B cell (primary cell): ENCODE measurements at regions not wholly inside any gene's neighbourhood (a gene's known extent, or its start where the extent isn't known, plus 50 kb on each side); places are given as distances from the start of the nearest gene placed in this dataset.

ENCODE experiments used
- ATAC-seq: fragments of 200-7000 bp; cut with Tn5 transposase; one replicate; pipeline ENCODE4 v1.10.0; 2021; ENCODE audit warnings: low read depth, mild to moderate bottlenecking, moderate number of reproducible peaks, moderate library complexity
- CTCF ChIA-PET: fragments of 350-600 bp; sonication (Branson Sonifier 250); formaldehyde crosslinking; loops from one replicate; lab custom pipeline; 2021; ENCODE audit warnings: antibody characterized with exemption, inconsistent platforms; lab: Charles Lee
- POLR2A ChIA-PET: fragments of 350-600 bp; sonication (Branson Sonifier 250); formaldehyde crosslinking; loops from one replicate; lab custom pipeline; 2021; ENCODE audit warnings: antibody characterized with exemption; lab: Charles Lee
- DNase-seq: peaks from one replicate; pipeline ENCODE4 v3.0.0; 2013
- H2AFZ ChIP-seq: 2 replicates; pipeline ENCODE4 v1.6.1; 2012; ENCODE audit warnings: mild to moderate bottlenecking, low read depth, low read length; ENCODE audit not compliant: insufficient read depth, poor library complexity, severe bottlenecking
- H3K27ac ChIP-seq, 2 donors: 1 replicate in 1 of 2; 2 replicates in 1 of 2; pipeline ENCODE4 v1.5.1; 2012 to 2013; ENCODE audit warnings: low read length in 2 of 2, mild to moderate bottlenecking in 2 of 2, moderate library complexity in 1 of 2
- H3K27me3 ChIP-seq, 4 experiments: fragments of 200-600 bp in 1 of 4; sonication (generic) in 1 of 4; replicated peaks in 1 of 4; 1 replicate in 2 of 4; 2 replicates in 2 of 4; pipeline versions ENCODE4 v1.6.1 to v1.7.0; 2013 to 2016; ENCODE audit warnings: low read length in 3 of 4, mild to moderate bottlenecking in 2 of 4, mixed read lengths in 1 of 4, moderate library complexity in 1 of 4; ENCODE audit not compliant: insufficient read depth in 4 of 4, control insufficient read depth in 3 of 4; ENCODE audit errors: control extremely low read depth in 1 of 4
- H3K36me3 ChIP-seq, 2 experiments: replicated peaks in 1 of 2; 1 replicate in 1 of 2; 2 replicates in 1 of 2; pipeline versions ENCODE4 v1.6.1 to v1.7.1; 2013; ENCODE audit warnings: low read length in 1 of 2; ENCODE audit not compliant: insufficient read depth in 2 of 2, control insufficient read depth in 1 of 2; ENCODE audit errors: control extremely low read depth in 1 of 2, extremely low read depth in 1 of 2
- H3K4me1 ChIP-seq, 2 donors: fragments of 200-600 bp in 1 of 2; sonication (generic) in 1 of 2; 1 replicate in 1 of 2; 2 replicates in 1 of 2; pipeline versions ENCODE4 v1.5.1 to v1.6.1; 2013 to 2017; ENCODE audit warnings: low read length in 2 of 2; ENCODE audit not compliant: control insufficient read depth in 2 of 2, insufficient read depth in 2 of 2
- H3K4me2 ChIP-seq: replicated peaks from 2 replicates; pipeline ENCODE3; 2012; ENCODE audit warnings: mild to moderate bottlenecking, low read depth, low read length; ENCODE audit not compliant: poor library complexity, severe bottlenecking
- H3K4me3 ChIP-seq, 5 experiments: fragments of 200-600 bp in 1 of 5; sonication (generic) in 1 of 5; 1 replicate in 3 of 5; 2 replicates in 2 of 5; pipeline versions ENCODE4 v1.5.1 to v1.7.0; 2011 to 2016; ENCODE audit warnings: low read length in 4 of 5, mild to moderate bottlenecking in 4 of 5, low read depth in 2 of 5, control low read depth in 1 of 5, moderate library complexity in 1 of 5; ENCODE audit not compliant: insufficient read depth in 1 of 5; ENCODE audit errors: control extremely low read depth in 1 of 5, extremely low read depth in 1 of 5
- H3K79me2 ChIP-seq: fragments of 200-600 bp; sonication (generic); one replicate; pipeline ENCODE4 v1.6.0; 2016; ENCODE audit warnings: low read length; ENCODE audit not compliant: control insufficient read depth, insufficient read depth
- H3K9ac ChIP-seq: fragments of 200-600 bp; sonication (generic); 2 replicates; pipeline ENCODE4 v1.6.1; 2017; ENCODE audit warnings: mild to moderate bottlenecking, low read length, moderate library complexity
- H3K9me3 ChIP-seq, 3 donors: one replicate each; pipeline versions ENCODE4 v1.6.1 to v1.7.1; 2013; ENCODE audit warnings: low read length in 2 of 3; ENCODE audit not compliant: control insufficient read depth in 2 of 3, insufficient read depth in 1 of 3; ENCODE audit errors: control extremely low read depth in 1 of 3
- H4K20me1 ChIP-seq: 2 replicates; pipeline ENCODE4 v1.6.0; 2012; ENCODE audit warnings: mild to moderate bottlenecking, low read length; ENCODE audit not compliant: insufficient read depth, control insufficient read depth, poor library complexity, severe bottlenecking
- H3K27ac Mint-ChIP-seq: one replicate; pipeline ENCODE4 v1.8.0; 2021; ENCODE audit warnings: mixed read lengths
- H3K27me3 Mint-ChIP-seq: one replicate; pipeline ENCODE4 v1.8.0; 2021; ENCODE audit warnings: mixed read lengths
- H3K4me1 Mint-ChIP-seq: one replicate; pipeline ENCODE4 v1.8.0; 2021; ENCODE audit warnings: mixed read lengths
- H3K4me3 Mint-ChIP-seq: one replicate; pipeline ENCODE4 v1.8.0; 2021; ENCODE audit warnings: mixed read lengths
- H3K9me3 Mint-ChIP-seq: one replicate; pipeline ENCODE4 v1.8.0; 2022; ENCODE audit warnings: mixed read lengths; ENCODE audit not compliant: insufficient read depth
- EZH2 ChIP-seq: IDR thresholded peaks from 2 replicates; pipeline ENCODE4 v1.6.1; 2012; ENCODE audit warnings: borderline replicate concordance, low read depth, mild to moderate bottlenecking, moderate library complexity, low read length; ENCODE audit not compliant: insufficient read depth, poor library complexity, severe bottlenecking
- WGBS: methylation state at CpG from one replicate; pipeline ENCODE4 v1.1.5; 2013; ENCODE audit warnings: missing lambda C conversion rate; ENCODE audit not compliant: insufficient coverage; 5-methylcytosine and 5-hydroxymethylcytosine counted together
- intact Hi-C: fragments of 100-400 bp; cut with micrococcal nuclease; formaldehyde crosslinking; loops from one replicate; pipeline ENCODE4 v1.10.0; 2022
- TF ChIP-seq, protein P1 (sequence below): fragments of 200-600 bp; IDR thresholded peaks from one replicate; pipeline ENCODE4 v1.8.0; 2022; ENCODE audit warnings: antibody characterized with exemption, mild to moderate bottlenecking

- H3K27ac ChIP-seq: no peak overlapping the region
- no peaks in the 10 kb centered on the region for H3K79me2 ChIP-seq
- POLR2A ChIA-PET: no interaction called here
- no peak for TF ChIP-seq EZH2
- TF ChIP-seq, protein P1, sequence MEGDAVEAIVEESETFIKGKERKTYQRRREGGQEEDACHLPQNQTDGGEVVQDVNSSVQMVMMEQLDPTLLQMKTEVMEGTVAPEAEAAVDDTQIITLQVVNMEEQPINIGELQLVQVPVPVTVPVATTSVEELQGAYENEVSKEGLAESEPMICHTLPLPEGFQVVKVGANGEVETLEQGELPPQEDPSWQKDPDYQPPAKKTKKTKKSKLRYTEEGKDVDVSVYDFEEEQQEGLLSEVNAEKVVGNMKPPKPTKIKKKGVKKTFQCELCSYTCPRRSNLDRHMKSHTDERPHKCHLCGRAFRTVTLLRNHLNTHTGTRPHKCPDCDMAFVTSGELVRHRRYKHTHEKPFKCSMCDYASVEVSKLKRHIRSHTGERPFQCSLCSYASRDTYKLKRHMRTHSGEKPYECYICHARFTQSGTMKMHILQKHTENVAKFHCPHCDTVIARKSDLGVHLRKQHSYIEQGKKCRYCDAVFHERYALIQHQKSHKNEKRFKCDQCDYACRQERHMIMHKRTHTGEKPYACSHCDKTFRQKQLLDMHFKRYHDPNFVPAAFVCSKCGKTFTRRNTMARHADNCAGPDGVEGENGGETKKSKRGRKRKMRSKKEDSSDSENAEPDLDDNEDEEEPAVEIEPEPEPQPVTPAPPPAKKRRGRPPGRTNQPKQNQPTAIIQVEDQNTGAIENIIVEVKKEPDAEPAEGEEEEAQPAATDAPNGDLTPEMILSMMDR: no peak
- Mint-ChIP-seq H3K9me3 (no peaks in the 10 kb centered on the region), H3K27ac (no peak overlapping the region), H3K27me3 (peaks cover 7% of the 10 kb centered on the region), H3K4me1 (no peaks in the 10 kb centered on the region), H3K4me3 (no peak overlapping the region)
- no peak overlapping the region for H3K4me2 ChIP-seq
- WGBS: 67% methylated on average over 1 of the region's 1 CpG
- DNase-seq: no peak
- H4K20me1 ChIP-seq: no peaks in the 10 kb centered on the region
- intact Hi-C loops: no loop called here
- no peaks in the 10 kb centered on the region for H3K4me1 ChIP-seq
- no peak overlapping the region for H3K9ac ChIP-seq
- H3K9me3 ChIP-seq: no peaks in the 10 kb centered on the region
- no peaks in the 10 kb centered on the region for H3K27me3 ChIP-seq
- no peaks in the 10 kb centered on the region for H3K36me3 ChIP-seq
- no peak for ATAC-seq
- no peak overlapping the region for H2AFZ ChIP-seq
- CTCF ChIA-PET: no interaction called here
- H3K4me3 ChIP-seq: no peak overlapping the region
Measured at GRCh38 chr16:81168406-81168805, 70.1 kb upstream of the BCO1 start.

DNA sequence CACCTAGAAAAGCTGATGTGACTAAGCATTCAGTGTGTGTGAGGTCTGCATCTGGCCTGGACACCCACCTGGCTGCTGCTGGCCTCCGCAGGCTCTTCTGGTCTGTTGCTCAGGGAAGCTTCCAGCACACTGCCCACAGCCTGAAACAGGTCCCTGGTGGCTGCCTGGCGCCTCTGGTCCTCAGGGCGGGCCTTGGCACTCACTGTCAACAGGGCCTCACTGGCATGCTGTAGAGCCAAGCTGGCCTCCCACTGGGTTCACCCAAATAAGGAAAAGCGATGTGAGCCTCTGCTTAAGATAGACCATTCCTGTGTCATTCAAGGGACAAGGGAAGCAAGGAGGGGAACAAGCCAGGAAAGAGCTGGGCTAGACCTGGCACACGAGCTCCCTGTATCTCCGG is 70.6 kb upstream of the BCO1 start:
- H3K4me2 ChIP-seq: no peak overlapping the region
- no peaks in the 10 kb centered on the region for H4K20me1 ChIP-seq
- DNase-seq: no peak
- WGBS: 45% methylated on average over 5 of the region's 6 CpGs
- H3K36me3 ChIP-seq: no peaks in the 10 kb centered on the region
- H3K79me2 ChIP-seq: no peaks in the 10 kb centered on the region
- no peaks in the 10 kb centered on the region for H3K4me1 ChIP-seq
- ATAC-seq: no peak
- H3K27me3 ChIP-seq: no peaks in the 10 kb centered on the region
- Mint-ChIP-seq H3K27ac (no peak overlapping the region), H3K4me1 (no peaks in the 10 kb centered on the region), H3K4me3 (no peak overlapping the region), H3K27me3 (peaks cover 7% of the 10 kb centered on the region), H3K9me3 (no peaks in the 10 kb centered on the region)
- intact Hi-C loops: no loop called here
- no peaks in the 10 kb centered on the region for H3K9me3 ChIP-seq
- H3K27ac ChIP-seq: no peak overlapping the region
- H2AFZ ChIP-seq: no peak overlapping the region
- H3K4me3 ChIP-seq: no peak overlapping the region
- TF ChIP-seq, protein P1: no peak
- no peak for TF ChIP-seq EZH2
- ChIA-PET CTCF (no interaction called here), POLR2A (interaction anchor here (0.6 kb wide), 1 partner anchor 583 kb away, joined by 7 read pairs; no protein-coding TSS in a partner anchor)
- no peak overlapping the region for H3K9ac ChIP-seq
